HT1080 (cell line): ENCODE measurements at regions not wholly inside any gene's neighbourhood (a gene's known extent, or its start where the extent isn't known, plus 50 kb on each side); places are given as distances from the start of the nearest gene placed in this dataset.
A peak's percentile ranks its signal among the peaks of the same experiment; 100 is the strongest.

ENCODE experiments used
- DNase-seq: peaks from one replicate; pipeline ENCODE4 v3.0.0-alpha.2; 2015; ENCODE audit warnings: low read depth

- DNase-seq = no peak
Measured at GRCh38 chr17:27240802-27241155, 53.1 kb upstream of the WSB1 start.

- DNase-seq = peak; percentile 59
Measured at GRCh38 chr17:27241346-27241946, 52.5 kb upstream of the WSB1 start.

- DNase-seq = no peak
Measured at GRCh38 chr17:27242951-27243350, 51.0 kb upstream of the WSB1 start.

- DNase-seq = no peak
Measured at GRCh38 chr17:27244011-27244410, 49.9 kb upstream of the WSB1 start.
